NK-92 (cell line): ENCODE measurements at regions not wholly inside any gene's neighbourhood (a gene's known extent, or its start where the extent isn't known, plus 50 kb on each side); places are given as distances from the start of the nearest gene placed in this dataset.
"Not testable (repeated sequence)": the region's sequence is repeated elsewhere in the genome, so short reads cannot be mapped to it uniquely, and the experiment has no call there.

Source experiments
- DNase-seq: peaks from one replicate; lab custom pipeline; 2025; ENCODE audit not compliant: unreplicated experiment; lab: John Stamatoyannopoulos, UW

- DNase-seq: no peak
Observed at GRCh38 chr3:118077332-118077731, 957.3 kb downstream of the IGSF11 start.

GRCh38 chr3:118080889-118081288 is 953.8 kb downstream of the IGSF11 start:
- DNase-seq: no peak

GRCh38 chr3:118088696-118089095 is 946.0 kb downstream of the IGSF11 start:
- no peak for DNase-seq

GRCh38 chr3:118089563-118089962 is 945.1 kb downstream of the IGSF11 start:
- no peak for DNase-seq

- no peak for DNase-seq
Observed at GRCh38 chr3:118097226-118097625, 937.4 kb downstream of the IGSF11 start.

- no peak for DNase-seq
Observed at GRCh38 chr3:118097660-118098059, 937.0 kb downstream of the IGSF11 start.

- no peak for DNase-seq
Observed at GRCh38 chr3:118098827-118099226, 935.8 kb downstream of the IGSF11 start.

GRCh38 chr3:118101891-118102290 is 932.8 kb downstream of the IGSF11 start:
- DNase-seq: no peak

GRCh38 chr3:118102737-118103136 is 931.9 kb downstream of the IGSF11 start:
- DNase-seq: no peak

GRCh38 chr3:118108201-118108600 is 926.4 kb downstream of the IGSF11 start:
- no peak for DNase-seq

- DNase-seq: no peak
Observed at GRCh38 chr3:118108769-118109168, 925.9 kb downstream of the IGSF11 start.

- no peak for DNase-seq
Observed at GRCh38 chr3:118110211-118110610, 924.4 kb downstream of the IGSF11 start.

GRCh38 chr3:118116991-118117390 is 917.7 kb downstream of the IGSF11 start:
- no peak for DNase-seq

GRCh38 chr3:118126751-118127150 is 907.9 kb downstream of the IGSF11 start:
- no peak for DNase-seq

- DNase-seq: no peak
Observed at GRCh38 chr3:118127992-118128391, 906.7 kb downstream of the IGSF11 start.

- DNase-seq: no peak
Observed at GRCh38 chr3:118128886-118129285, 905.8 kb downstream of the IGSF11 start.

- DNase-seq: no peak
Observed at GRCh38 chr3:118137778-118138177, 896.9 kb downstream of the IGSF11 start.

GRCh38 chr3:118144919-118145318 is 889.7 kb downstream of the IGSF11 start:
- DNase-seq: no peak

GRCh38 chr3:118146658-118147375 is 887.8 kb downstream of the IGSF11 start:
- DNase-seq: no peak

GRCh38 chr3:118151164-118151563 is 883.5 kb downstream of the IGSF11 start:
- DNase-seq: no peak

GRCh38 chr3:118162627-118163588 is 871.7 kb downstream of the IGSF11 start:
- DNase-seq: not testable (repeated sequence)

GRCh38 chr3:118165413-118165812 is 869.2 kb downstream of the IGSF11 start:
- no peak for DNase-seq
